Endothelial cell (in vitro differentiated cells): ENCODE measurements at regions not wholly inside any gene's neighbourhood (a gene's known extent, or its start where the extent isn't known, plus 50 kb on each side); places are given as distances from the start of the nearest gene placed in this dataset.

Experiments
- DNase-seq: peaks from one replicate; pipeline ENCODE4 v3.0.0; 2021; ENCODE audit warnings: low spot score
- H3K27ac Mint-ChIP-seq: one replicate; pipeline ENCODE4 v1.8.0; 2021; ENCODE audit warnings: mixed read lengths, inconsistent platforms; ENCODE audit not compliant: unreplicated experiment
- H3K27me3 Mint-ChIP-seq: one replicate; pipeline ENCODE4 v1.8.0; 2021; ENCODE audit warnings: mild to moderate bottlenecking, moderate library complexity, mixed read lengths, inconsistent platforms; ENCODE audit not compliant: unreplicated experiment
- H3K36me3 Mint-ChIP-seq: one replicate; pipeline ENCODE4 v1.8.0; 2021; ENCODE audit warnings: mild to moderate bottlenecking, low read depth, mixed read lengths, inconsistent platforms; ENCODE audit not compliant: unreplicated experiment
- H3K4me1 Mint-ChIP-seq: one replicate; pipeline ENCODE4 v1.8.0; 2021; ENCODE audit warnings: mild to moderate bottlenecking, mixed read lengths, inconsistent platforms; ENCODE audit not compliant: unreplicated experiment
- H3K4me3 Mint-ChIP-seq: one replicate; pipeline ENCODE4 v1.8.0; 2021; ENCODE audit warnings: mild to moderate bottlenecking, mixed read lengths, inconsistent platforms; ENCODE audit not compliant: unreplicated experiment
- H3K9me3 Mint-ChIP-seq: one replicate; pipeline ENCODE4 v1.8.0; 2021; ENCODE audit warnings: mixed read lengths, inconsistent platforms; ENCODE audit not compliant: unreplicated experiment
- CTCF ChIP-seq: fragments of 200-600 bp; sonication (generic); IDR thresholded peaks from one replicate; pipeline ENCODE4 v1.5.0; 2021; ENCODE audit warnings: antibody characterized with exemption; ENCODE audit not compliant: unreplicated experiment

GRCh38 chr7:110373859-110374258 lies 717.1 kb upstream of the LRRN3 start:
- TF ChIP-seq CTCF = no peak
- no peaks in the 10 kb centered on the region for H3K9me3 Mint-ChIP-seq
- no peak for DNase-seq
- H3K27me3 Mint-ChIP-seq = no peaks in the 10 kb centered on the region
- no peaks in the 10 kb centered on the region for H3K36me3 Mint-ChIP-seq
- no peaks in the 10 kb centered on the region for H3K4me1 Mint-ChIP-seq
- no peak overlapping the region for H3K4me3 Mint-ChIP-seq
- H3K27ac Mint-ChIP-seq = no peak overlapping the region

GRCh38 chr7:110375068-110375467 lies 715.9 kb upstream of the LRRN3 start:
- no peak for DNase-seq
- H3K4me3 Mint-ChIP-seq = no peak overlapping the region

GRCh38 chr7:110382736-110383135 lies 708.2 kb upstream of the LRRN3 start:
- H3K36me3 Mint-ChIP-seq = no peaks in the 10 kb centered on the region
- H3K4me1 Mint-ChIP-seq = no peaks in the 10 kb centered on the region
- no peaks in the 10 kb centered on the region for H3K27me3 Mint-ChIP-seq
- no peak overlapping the region for H3K27ac Mint-ChIP-seq
- H3K9me3 Mint-ChIP-seq = no peaks in the 10 kb centered on the region
- no peak for DNase-seq
- no peak overlapping the region for H3K4me3 Mint-ChIP-seq
- no peak for TF ChIP-seq CTCF

More at GRCh38 chr7:110375068-110375467, 715.9 kb upstream of the LRRN3 start:
- no peaks in the 10 kb centered on the region for H3K4me1 Mint-ChIP-seq
- no peaks in the 10 kb centered on the region for H3K9me3 Mint-ChIP-seq
- no peak overlapping the region for H3K27ac Mint-ChIP-seq
- H3K27me3 Mint-ChIP-seq = no peaks in the 10 kb centered on the region
- H3K36me3 Mint-ChIP-seq = no peaks in the 10 kb centered on the region
- TF ChIP-seq CTCF = no peak

GRCh38 chr7:110386006-110386405 lies 704.9 kb upstream of the LRRN3 start:
- Mint-ChIP-seq H3K4me3 (no peak overlapping the region), H3K27ac (no peak overlapping the region), H3K4me1 (no peaks in the 10 kb centered on the region), H3K9me3 (no peaks in the 10 kb centered on the region), H3K36me3 (no peaks in the 10 kb centered on the region), H3K27me3 (no peaks in the 10 kb centered on the region)
- TF ChIP-seq CTCF = no peak
- DNase-seq = no peak

- Mint-ChIP-seq H3K27ac (no peak overlapping the region), H3K4me1 (no peaks in the 10 kb centered on the region), H3K27me3 (no peaks in the 10 kb centered on the region), H3K36me3 (no peaks in the 10 kb centered on the region), H3K4me3 (no peak overlapping the region), H3K9me3 (no peaks in the 10 kb centered on the region)
- no peak for TF ChIP-seq CTCF
- no peak for DNase-seq
Observed at GRCh38 chr7:110386913-110387312, 704.0 kb upstream of the LRRN3 start.
